NOMO-1 (cell line): ENCODE measurements at regions not wholly inside any gene's neighbourhood (a gene's known extent, or its start where the extent isn't known, plus 50 kb on each side); places are given as distances from the start of the nearest gene placed in this dataset.
A peak's percentile ranks its signal among the peaks of the same experiment; 100 is the strongest.
"Not testable (repeated sequence)": the region's sequence is repeated elsewhere in the genome, so short reads cannot be mapped to it uniquely, and the experiment has no call there.

ENCODE experiments used
- DNase-seq, 2 experiments: peaks; one replicate each; lab custom pipeline; 2025; ENCODE audit not compliant: unreplicated experiment in 2 of 2; lab: John Stamatoyannopoulos, UW

DNA sequence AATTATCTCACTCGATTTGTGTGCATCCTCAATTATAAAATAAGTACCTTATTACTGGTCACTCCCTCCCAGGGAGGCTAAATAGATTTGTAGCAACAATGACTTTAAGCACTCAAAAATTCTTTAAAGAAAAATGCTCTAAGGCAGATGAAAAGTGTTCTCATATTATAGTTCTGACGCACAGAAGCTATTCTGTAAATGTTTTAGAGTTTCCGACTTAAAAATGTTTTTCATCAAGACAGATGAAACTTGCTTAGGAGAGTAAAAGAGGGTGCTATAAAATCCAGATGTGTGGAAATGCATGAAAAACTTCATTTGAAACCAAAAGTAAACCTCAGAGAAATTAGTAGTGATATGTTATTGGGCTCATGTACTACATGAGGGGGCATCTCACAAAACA is 398.4 kb upstream of the KCNMB2 start:
- DNase-seq: no peak

DNA sequence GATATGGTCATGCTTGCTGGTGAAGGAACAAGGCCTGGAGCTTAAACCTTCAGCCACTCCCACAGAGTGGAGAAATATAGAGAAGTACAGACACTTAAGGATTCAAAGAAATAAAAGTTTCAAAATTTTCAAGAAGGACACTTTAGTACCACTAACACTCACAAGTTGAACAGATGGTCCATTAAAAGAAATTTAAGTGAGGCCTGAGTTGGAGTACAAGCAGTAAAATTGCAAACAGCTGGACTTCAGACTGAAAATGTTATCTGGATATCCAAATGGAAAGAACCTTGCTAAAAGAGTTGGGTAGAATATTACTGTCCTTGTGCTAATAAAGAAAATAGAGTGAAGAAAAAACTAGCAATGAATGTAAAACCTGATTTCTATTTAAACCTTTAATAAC is 397.1 kb upstream of the KCNMB2 start:
- no peak for DNase-seq

DNA sequence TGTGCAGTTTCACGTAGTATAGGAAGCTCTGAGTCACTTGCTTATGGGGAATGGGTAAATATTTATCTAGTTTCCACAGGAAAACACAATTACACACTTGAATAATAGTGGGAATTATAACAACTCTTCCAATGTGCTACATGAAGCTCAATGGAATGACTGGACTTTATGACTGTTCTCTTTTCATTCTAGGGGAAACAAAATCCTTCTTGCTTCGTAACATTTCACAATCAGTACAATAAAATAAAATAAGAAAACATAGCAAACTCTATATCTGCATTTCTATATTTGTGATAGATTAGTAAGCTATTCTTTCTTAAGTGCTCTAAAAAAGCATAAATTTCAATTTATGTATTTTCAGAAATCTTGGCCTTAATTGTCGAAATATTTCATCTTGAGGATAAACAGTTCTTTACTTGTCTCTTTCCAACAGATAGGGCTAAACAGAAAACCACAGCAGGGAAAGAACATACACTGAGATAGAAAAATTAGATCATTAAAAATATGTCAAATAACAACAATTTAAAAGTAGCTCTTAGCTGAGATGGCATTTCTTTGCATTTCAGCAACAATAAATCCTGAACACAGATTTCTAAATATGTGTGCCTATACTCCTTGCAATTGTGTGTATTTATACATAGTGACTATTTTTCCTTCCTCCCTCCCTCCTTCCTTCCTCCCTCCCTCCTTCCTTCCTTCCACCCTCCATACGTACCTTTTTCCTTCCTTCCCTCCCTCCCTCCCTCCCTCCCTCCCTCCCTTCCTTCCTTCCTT is 395.5 kb upstream of the KCNMB2 start:
- no peak for DNase-seq

DNA sequence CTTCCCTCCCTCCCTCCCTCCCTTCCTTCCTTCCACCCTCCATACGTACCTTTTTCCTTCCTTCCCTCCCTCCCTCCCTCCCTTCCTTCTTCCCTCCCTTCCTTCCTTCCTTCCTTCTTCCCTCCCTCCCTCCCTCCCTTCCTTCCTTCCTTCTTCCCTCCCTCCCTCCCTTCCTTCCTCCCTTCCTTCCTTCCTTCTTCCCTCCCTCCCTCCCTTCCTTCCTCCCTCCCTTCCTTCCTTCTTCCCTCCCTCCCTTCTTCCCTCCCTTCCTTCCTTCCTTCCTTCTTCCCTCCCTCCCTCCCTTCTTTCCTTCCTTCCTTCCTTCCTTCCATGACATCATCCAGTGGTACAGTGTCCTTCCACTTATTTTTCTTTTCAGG is 394.9 kb upstream of the KCNMB2 start:
- not testable (repeated sequence) for DNase-seq

- DNase-seq: no peak
Observed at GRCh38 chr3:178146406-178146831, 389.8 kb upstream of the KCNMB2 start.

DNA sequence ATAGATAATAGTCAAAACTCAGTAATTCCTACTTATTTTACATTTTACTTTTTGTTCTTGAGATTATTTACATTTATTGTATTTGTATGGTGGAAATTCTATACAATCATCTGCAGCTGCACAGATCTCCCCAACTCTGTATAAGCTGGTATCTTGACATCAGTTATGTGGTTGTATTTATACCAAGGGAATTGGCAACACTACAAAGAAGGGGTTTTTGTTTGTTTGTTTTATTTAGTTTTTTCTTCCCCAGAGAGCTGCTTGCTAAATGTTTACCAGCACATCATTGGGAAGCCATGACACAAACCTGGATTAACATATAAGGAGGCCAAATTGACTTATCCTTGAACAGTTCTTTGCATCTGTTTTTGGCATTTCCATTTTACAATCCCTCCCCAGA is 389.2 kb upstream of the KCNMB2 start:
- DNase-seq: no peak

GRCh38 chr3:178152031-178152806 is 384.0 kb upstream of the KCNMB2 start:
- DNase-seq: no peak

GRCh38 chr3:178152988-178153387 is 383.2 kb upstream of the KCNMB2 start:
- DNase-seq: no peak

- no peak for DNase-seq
Observed at GRCh38 chr3:178155521-178155920, 380.7 kb upstream of the KCNMB2 start.

DNA sequence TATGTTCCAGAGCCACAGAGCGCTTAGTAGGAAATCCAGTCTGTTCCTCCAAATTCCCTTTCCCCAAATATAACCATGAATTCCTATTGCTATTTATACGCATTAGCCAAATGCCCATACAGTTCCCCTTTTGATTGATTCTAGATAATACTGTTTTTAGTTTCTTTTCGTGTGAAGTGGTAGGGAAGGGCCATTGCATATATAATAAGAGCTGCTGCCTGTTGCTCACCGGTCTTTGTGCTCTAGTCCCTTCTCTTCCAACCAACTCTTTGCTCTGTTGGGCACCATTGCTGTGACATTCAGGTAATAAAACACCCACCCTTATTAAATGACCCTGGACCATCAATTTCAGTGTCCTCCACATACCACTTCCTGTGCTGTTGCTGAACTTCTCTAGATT is 379.9 kb upstream of the KCNMB2 start:
- peak in 1 of 2 experiments; percentile 14 for DNase-seq

- DNase-seq: no peak
Observed at GRCh38 chr3:178159691-178160220, 376.5 kb upstream of the KCNMB2 start.

DNA sequence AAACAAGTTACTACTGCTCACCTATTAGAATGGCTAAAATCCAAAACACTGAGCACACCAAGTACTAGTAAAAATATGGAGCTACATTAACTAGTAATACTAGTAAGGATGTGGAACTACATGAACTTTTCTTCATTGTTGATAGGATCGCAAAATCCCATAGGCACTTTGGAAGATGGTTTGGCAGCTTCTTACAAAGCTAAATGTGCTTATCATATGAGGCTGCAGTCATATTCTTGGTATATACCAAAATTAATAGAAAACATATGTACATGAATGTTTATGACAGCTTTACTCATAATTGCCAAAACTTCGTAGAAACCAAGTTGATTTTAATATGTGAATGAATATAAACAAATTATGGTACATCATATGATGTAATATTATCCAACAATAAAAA is 366.8 kb upstream of the KCNMB2 start:
- no peak for DNase-seq

DNA sequence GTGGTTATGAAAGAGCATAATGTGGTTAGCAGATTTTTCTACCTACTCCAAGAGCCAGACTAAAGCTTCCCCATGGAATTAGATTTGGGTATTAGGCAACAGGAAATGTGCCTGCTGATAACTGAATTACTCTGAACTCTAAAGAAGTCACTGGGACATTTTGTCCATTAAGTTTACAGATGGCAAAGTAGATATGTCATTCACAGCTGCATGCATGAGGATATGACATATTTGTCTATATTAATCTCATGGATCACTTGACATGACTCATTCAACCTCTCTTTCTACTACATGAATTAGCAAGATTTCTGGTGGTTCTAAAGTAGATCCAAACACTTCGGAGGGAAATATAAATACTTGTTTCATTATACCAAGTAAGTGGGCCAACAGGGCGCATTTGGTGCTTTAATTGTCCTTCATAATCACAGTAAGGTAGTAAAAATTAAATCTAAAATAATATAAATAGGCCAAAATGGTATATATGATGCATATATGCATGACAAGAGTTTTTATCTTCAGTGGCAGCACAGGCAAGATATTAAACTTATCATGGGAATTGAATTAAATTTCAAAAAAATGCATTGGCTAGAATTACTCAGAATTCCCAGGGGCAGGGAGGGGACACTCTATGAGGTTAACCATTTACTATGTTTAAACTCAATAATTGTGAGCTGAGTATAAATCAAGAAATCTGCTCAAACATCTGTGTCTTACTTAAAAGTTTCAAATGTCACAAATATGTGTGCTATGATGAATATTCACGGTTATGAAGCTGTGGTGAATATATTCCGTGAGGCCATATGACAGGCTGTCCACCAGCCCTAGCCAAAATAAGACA is 365.3 kb upstream of the KCNMB2 start:
- DNase-seq: no peak

DNA sequence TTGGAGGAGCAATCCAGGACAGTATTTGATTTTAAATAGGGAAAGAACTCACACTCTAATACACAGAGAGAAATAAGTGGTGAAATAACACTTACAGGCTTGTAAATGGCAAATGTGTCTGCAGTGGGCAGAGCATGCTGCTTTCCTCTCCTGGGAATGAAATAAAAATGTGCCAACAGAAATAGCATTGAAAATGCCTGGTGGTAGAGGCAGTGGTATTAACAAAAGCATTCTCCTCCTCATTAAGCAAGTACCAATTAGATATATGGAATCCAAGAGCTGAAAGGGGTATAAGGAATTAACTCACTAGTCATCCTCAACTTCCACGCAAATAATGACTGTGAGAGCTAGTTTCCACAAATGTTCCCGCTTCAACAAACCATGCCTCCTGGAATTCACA is 364.1 kb upstream of the KCNMB2 start:
- DNase-seq: no peak

DNA sequence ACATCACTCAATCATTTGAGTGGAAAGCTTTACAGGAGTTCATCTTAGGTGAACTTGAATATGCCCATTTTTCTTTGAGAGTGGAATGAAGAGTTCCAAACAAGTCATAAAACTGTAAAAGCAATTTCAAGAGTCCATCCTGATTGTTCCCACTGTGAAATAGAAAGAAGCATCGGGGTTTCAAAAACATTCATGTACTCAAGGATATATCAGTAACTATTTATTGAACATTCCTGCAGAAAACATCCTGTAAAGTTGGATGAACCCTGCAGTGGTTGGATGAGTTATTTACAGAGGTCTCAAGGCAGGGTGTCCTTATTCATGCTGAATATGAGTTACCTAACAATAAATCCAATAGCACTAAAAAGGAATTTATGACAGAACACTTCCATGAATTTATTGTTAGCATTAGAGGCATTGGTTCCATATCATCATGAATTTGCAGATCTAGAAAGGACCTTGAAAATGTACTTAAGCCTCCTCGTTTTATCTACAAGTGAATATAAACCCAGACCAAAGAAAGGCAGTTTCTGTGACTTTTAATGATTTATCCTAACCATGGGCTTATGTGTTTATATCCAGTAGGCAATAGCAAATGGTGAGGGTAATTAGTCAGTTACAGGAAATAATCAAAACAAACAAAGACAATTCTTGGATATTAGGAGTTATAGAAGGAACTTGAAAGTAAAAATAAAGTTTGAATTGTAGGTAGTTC is 361.9 kb upstream of the KCNMB2 start:
- DNase-seq: no peak

DNA sequence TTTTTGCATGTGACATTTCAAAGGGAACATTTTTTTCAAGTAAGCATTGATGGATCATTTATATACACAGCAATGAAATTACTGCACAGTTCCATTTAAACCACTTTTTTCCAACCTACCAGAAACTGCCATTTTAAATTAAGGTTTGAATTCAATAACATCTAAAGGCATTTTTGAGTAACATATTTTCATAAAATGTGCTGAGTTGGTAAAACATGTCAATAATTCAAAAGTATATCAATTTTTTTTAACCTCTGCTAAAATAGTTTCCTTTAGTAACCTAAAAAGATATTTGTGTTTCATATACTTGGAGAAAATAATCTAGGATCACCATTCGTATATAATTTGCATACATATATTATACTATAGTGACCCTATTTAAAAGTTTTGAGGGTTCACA is 355.1 kb upstream of the KCNMB2 start:
- no peak for DNase-seq

- DNase-seq: no peak
Observed at GRCh38 chr3:178181784-178182183, 354.5 kb upstream of the KCNMB2 start.

- DNase-seq: no peak
Observed at GRCh38 chr3:178182337-178182779, 353.9 kb upstream of the KCNMB2 start.

DNA sequence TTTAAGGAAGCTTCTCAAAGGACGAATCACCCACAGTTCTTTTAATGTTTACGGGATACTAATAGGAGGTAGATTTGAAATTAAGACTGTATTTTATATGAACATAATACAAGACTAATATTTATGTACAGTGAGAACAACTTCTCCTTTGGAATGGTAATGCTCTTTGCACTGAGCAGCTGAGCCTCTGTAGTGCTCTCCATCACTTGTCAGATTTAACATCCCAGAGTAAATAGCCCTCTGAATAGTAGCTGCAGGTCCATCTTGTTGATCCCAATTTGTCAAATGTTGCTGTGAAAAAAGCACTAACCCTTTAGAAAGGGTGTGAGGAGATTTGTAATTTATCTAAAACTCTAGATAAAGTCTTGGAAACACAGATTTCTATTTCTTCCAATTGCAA is 351.4 kb upstream of the KCNMB2 start:
- DNase-seq: no peak

GRCh38 chr3:178186666-178187065 is 349.6 kb upstream of the KCNMB2 start:
- no peak for DNase-seq
